Endothelial cell (in vitro differentiated cells): ENCODE measurements at regions not wholly inside any gene's neighbourhood (a gene's known extent, or its start where the extent isn't known, plus 50 kb on each side); places are given as distances from the start of the nearest gene placed in this dataset.

Experiments
- DNase-seq: peaks from one replicate; pipeline ENCODE4 v3.0.0; 2021; ENCODE audit warnings: low spot score
- H3K27ac Mint-ChIP-seq: one replicate; pipeline ENCODE4 v1.8.0; 2021; ENCODE audit warnings: mixed read lengths, inconsistent platforms; ENCODE audit not compliant: unreplicated experiment
- H3K27me3 Mint-ChIP-seq: one replicate; pipeline ENCODE4 v1.8.0; 2021; ENCODE audit warnings: mild to moderate bottlenecking, moderate library complexity, mixed read lengths, inconsistent platforms; ENCODE audit not compliant: unreplicated experiment
- H3K36me3 Mint-ChIP-seq: one replicate; pipeline ENCODE4 v1.8.0; 2021; ENCODE audit warnings: mild to moderate bottlenecking, low read depth, mixed read lengths, inconsistent platforms; ENCODE audit not compliant: unreplicated experiment
- H3K4me1 Mint-ChIP-seq: one replicate; pipeline ENCODE4 v1.8.0; 2021; ENCODE audit warnings: mild to moderate bottlenecking, mixed read lengths, inconsistent platforms; ENCODE audit not compliant: unreplicated experiment
- H3K4me3 Mint-ChIP-seq: one replicate; pipeline ENCODE4 v1.8.0; 2021; ENCODE audit warnings: mild to moderate bottlenecking, mixed read lengths, inconsistent platforms; ENCODE audit not compliant: unreplicated experiment
- H3K9me3 Mint-ChIP-seq: one replicate; pipeline ENCODE4 v1.8.0; 2021; ENCODE audit warnings: mixed read lengths, inconsistent platforms; ENCODE audit not compliant: unreplicated experiment
- CTCF ChIP-seq: fragments of 200-600 bp; sonication (generic); IDR thresholded peaks from one replicate; pipeline ENCODE4 v1.5.0; 2021; ENCODE audit warnings: antibody characterized with exemption; ENCODE audit not compliant: unreplicated experiment

GRCh38 chr10:52609071-52609470 is 163.5 kb downstream of the MBL2 start:
- no peaks in the 10 kb centered on the region for H3K36me3 Mint-ChIP-seq
- H3K27me3 Mint-ChIP-seq, result no peaks in the 10 kb centered on the region
- H3K4me3 Mint-ChIP-seq, result no peak overlapping the region
- TF ChIP-seq CTCF, result no peak
- H3K9me3 Mint-ChIP-seq, result no peaks in the 10 kb centered on the region
- no peak for DNase-seq
- H3K4me1 Mint-ChIP-seq, result peaks cover 6% of the 10 kb centered on the region
- no peak overlapping the region for H3K27ac Mint-ChIP-seq

GRCh38 chr10:52609626-52610240 is 162.9 kb downstream of the MBL2 start:
- Mint-ChIP-seq H3K27me3 (no peaks in the 10 kb centered on the region), H3K4me3 (no peak overlapping the region), H3K4me1 (peaks cover 6% of the 10 kb centered on the region), H3K27ac (no peak overlapping the region), H3K9me3 (no peaks in the 10 kb centered on the region), H3K36me3 (no peaks in the 10 kb centered on the region)
- no peak for TF ChIP-seq CTCF
- DNase-seq, result no peak

- H3K27ac Mint-ChIP-seq, result no peak overlapping the region
- DNase-seq, result no peak
- no peaks in the 10 kb centered on the region for H3K9me3 Mint-ChIP-seq
- H3K27me3 Mint-ChIP-seq, result peaks cover 3% of the 10 kb centered on the region
- peaks cover 7% of the 10 kb centered on the region for H3K4me1 Mint-ChIP-seq
- H3K4me3 Mint-ChIP-seq, result no peak overlapping the region
- H3K36me3 Mint-ChIP-seq, result no peaks in the 10 kb centered on the region
- no peak for TF ChIP-seq CTCF
Measured at GRCh38 chr10:52615331-52615730, 157.3 kb downstream of the MBL2 start.

- Mint-ChIP-seq H3K27me3 (peaks cover 3% of the 10 kb centered on the region), H3K4me1 (peaks cover 7% of the 10 kb centered on the region), H3K9me3 (no peaks in the 10 kb centered on the region), H3K4me3 (no peak overlapping the region), H3K27ac (no peak overlapping the region), H3K36me3 (no peaks in the 10 kb centered on the region)
- DNase-seq, result no peak
- no peak for TF ChIP-seq CTCF
Measured at GRCh38 chr10:52615756-52616394, 156.7 kb downstream of the MBL2 start.

GRCh38 chr10:52616395-52616764 is 156.2 kb downstream of the MBL2 start:
- peaks cover 3% of the 10 kb centered on the region for H3K27me3 Mint-ChIP-seq
- H3K9me3 Mint-ChIP-seq, result no peaks in the 10 kb centered on the region
- H3K4me3 Mint-ChIP-seq, result no peak overlapping the region
- peaks cover 7% of the 10 kb centered on the region for H3K4me1 Mint-ChIP-seq
- no peaks in the 10 kb centered on the region for H3K36me3 Mint-ChIP-seq
- no peak overlapping the region for H3K27ac Mint-ChIP-seq
- DNase-seq, result no peak
- TF ChIP-seq CTCF, result no peak
